Esophagus muscularis mucosa (tissue), 4 donors: ENCODE measurements at regions not wholly inside any gene's neighbourhood (a gene's known extent, or its start where the extent isn't known, plus 50 kb on each side); places are given as distances from the start of the nearest gene placed in this dataset.
"Not testable (repeated sequence)": the region's sequence is repeated elsewhere in the genome, so short reads cannot be mapped to it uniquely, and the experiment has no call there.

ENCODE experiments used
- DNase-seq: peaks from one replicate; pipeline ENCODE4 v3.0.0-alpha.2; 2017; ENCODE audit errors: extremely low spot score
- H3K27ac ChIP-seq, 4 donors: fragments of 200-600 bp; sonication (generic); replicated peaks in 1 of 4; 1 replicate in 3 of 4; 2 replicates in 1 of 4; pipeline ENCODE4 v1.5.1; 2016 to 2019; ENCODE audit warnings: mild to moderate bottlenecking in 1 of 4
- H3K27me3 ChIP-seq, 4 donors: fragments of 200-600 bp; sonication (generic); one replicate each; pipeline versions ENCODE4 v1.5.1 to v1.6.0; 2016 to 2019
- H3K36me3 ChIP-seq, 4 donors: fragments of 200-600 bp; sonication (generic); one replicate each; pipeline ENCODE4 v1.5.1; 2016 to 2019
- H3K4me1 ChIP-seq, 4 donors: fragments of 200-600 bp; sonication (generic); one replicate each; pipeline ENCODE4 v1.5.1; 2016 to 2019
- H3K4me3 ChIP-seq, 4 donors: fragments of 200-600 bp; sonication (generic); 1 replicate in 2 of 4; 2 replicates in 2 of 4; pipeline ENCODE4 v1.5.1; 2016 to 2019; ENCODE audit warnings: mild to moderate bottlenecking in 4 of 4, moderate library complexity in 1 of 4
- H3K9me3 ChIP-seq, 4 donors: fragments of 200-600 bp; sonication (generic); 1 replicate in 3 of 4; 2 replicates in 1 of 4; pipeline ENCODE4 v1.5.1; 2016 to 2019
- WGBS: methylation state at CpG from one replicate; pipeline ENCODE4 v1.1.5; 2018; 5-methylcytosine and 5-hydroxymethylcytosine counted together
- intact Hi-C: fragments of 100-400 bp; cut with DNase I; formaldehyde crosslinking; loops from one replicate; pipeline ENCODE4 v1.15.1; 2023
- small RNA-seq, 3 donors: library from RNA; depleted of rRNA; stranded (forward); fragments of <200 nt; gene quantifications; one replicate each; pipeline ENCODE3, GENCODE V24; 2016

DNA sequence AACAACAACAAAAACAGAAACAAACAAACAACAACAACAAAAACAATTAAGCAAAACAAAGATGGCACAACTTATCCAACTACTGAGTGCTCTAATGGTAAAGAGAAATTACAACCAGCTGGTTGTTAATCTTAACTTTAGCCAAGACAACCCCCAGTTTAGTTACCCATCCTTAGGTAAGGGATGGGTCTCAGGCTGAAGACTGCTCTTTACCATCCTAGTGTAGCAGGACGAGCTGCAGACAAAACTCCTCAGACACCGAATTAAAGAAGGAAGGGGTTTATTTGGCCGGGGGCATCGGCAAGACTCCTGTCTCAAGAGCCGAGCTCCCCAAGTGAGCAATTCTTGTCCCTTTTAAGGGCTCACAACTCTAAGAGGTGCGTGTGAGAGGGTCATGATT, 65.6 kb upstream of the PTPN20 start:
- H3K9me3 ChIP-seq, H3K27me3 ChIP-seq, DNase-seq, intact Hi-C loops, H3K4me1 ChIP-seq, H3K27ac ChIP-seq, H3K36me3 ChIP-seq, H3K4me3 ChIP-seq: not testable (repeated sequence)
- WGBS: no CpG with 5 or more reads among the region's 6 CpGs

- H3K4me3 ChIP-seq, H3K4me1 ChIP-seq, H3K36me3 ChIP-seq, H3K27ac ChIP-seq, H3K9me3 ChIP-seq, intact Hi-C loops, H3K27me3 ChIP-seq, DNase-seq: not testable (repeated sequence)
- 71% methylated on average over 1 of the region's 1 CpG for WGBS
These were observed 50.5 kb upstream of the PTPN20 start for GRCh38 chr10:46860753-46861152.

Small RNA genes lying in the stretch of these regions (small RNA-seq; reads per million reads assigned to genes)
- 0 reads per million in 3 donors for gene RNA5SP311
